ENCODE measurements at regions not wholly inside any gene's neighbourhood (a gene's known extent, or its start where the extent isn't known, plus 50 kb on each side); places are given as distances from the start of the nearest gene placed in this dataset.
"Not testable (repeated sequence)": the region's sequence is repeated elsewhere in the genome, so short reads cannot be mapped to it uniquely, and the experiment has no call there.

DNA sequence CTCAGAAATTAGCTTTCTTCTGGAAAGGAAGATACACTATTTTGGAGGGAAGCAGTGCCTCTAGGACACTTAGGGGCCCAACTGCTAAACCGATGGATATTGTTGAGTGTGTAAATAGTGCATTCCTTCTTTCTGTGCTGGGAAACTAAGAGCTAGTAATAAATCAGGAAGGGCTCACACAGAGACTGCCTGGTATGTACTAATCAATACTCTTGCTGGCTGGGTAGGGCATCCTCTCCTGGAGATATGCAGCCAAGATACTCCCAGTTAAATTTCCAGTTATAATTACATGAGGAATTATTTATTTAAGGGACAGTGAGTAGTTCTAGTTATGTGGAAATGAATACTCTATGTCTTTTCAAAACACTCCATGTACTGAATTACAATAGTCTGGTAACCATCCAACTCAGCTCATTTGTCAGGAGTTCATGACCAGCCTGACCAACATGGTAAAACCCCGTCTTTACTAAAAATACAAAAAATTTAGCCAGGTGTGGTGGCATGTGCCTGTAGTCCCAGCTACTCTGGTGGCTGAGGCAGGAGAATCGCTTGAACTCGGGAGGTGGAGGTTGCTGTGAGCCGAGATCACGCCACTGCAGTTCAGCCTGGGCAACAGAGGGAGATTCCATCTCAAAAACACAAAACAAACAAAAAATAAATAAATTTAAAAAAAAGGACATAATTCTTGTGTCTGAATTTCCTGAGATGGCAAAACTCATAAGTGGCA, 100.0 kb downstream of the OR2B2 start:
- Histone ChIP-seq H3K27ac (ENCODE audit: low read length) (peak overlapping the region; percentile 24), H3K4me3 (ENCODE audit: low read length) (no peak overlapping the region), H3K27me3 (ENCODE audit: control insufficient read depth, insufficient read depth, low read length) (no peaks in the 10 kb centered on the region), H3K4me1 (ENCODE audit: control insufficient read depth, insufficient read depth, low read length) (peaks cover 13% of the 10 kb centered on the region), H3K9me3 (replicated peaks; ENCODE audit: control insufficient read depth, low read depth, low read length) (no peaks in the 10 kb centered on the region), H3K36me3 (ENCODE audit: control insufficient read depth, insufficient read depth, low read length) (no peaks in the 10 kb centered on the region)
- no peak for DNase-seq
- 0% methylated on average over 1 of the region's 6 CpGs for WGBS (ENCODE audit: insufficient coverage)

GRCh38 chr6:27811451-27811772, 100.8 kb downstream of the OR2B2 start:
- H3K4me3 ChIP-seq (ENCODE audit: low read length), result no peak overlapping the region
- H3K4me1 ChIP-seq (ENCODE audit: control insufficient read depth, insufficient read depth, low read length), result peaks cover 21% of the 10 kb centered on the region
- peak overlapping the region; percentile 97 for H3K27ac ChIP-seq (ENCODE audit: low read length)

DNA sequence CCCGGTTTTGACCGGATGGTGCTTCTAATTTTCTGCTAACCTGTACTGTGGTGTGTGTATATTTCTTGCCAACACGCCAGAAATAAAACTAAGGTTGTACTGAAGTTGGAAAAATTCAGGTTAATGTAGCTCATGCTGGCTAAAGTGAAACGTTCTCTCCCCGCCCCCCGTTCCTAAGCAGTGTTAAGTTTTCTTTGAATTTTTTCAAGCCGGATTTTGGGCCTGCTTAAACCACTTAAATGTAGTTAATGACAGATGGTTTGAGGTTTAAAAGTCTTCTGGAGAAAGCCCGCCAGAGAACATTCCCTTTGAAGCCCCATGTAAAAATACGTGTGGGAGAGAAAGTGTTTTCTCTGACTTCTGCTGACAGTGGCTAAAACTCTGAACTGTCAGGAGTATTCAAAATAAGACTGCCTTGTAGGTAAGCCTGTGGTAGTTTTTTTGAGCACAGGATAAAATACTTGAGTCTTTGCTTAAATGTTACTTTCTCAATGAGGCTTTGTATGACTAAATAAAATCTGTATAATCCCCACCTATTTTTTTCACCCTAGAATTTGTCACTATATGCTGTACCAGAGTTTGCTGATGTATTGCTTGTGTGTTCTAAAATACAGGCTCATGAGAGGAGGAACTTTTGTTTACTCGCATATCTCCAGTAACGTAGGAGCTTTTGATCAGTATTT, 101.3 kb downstream of the OR2B2 start:
- H3K4me1 ChIP-seq (ENCODE audit: control insufficient read depth, insufficient read depth, low read length), result peaks cover 21% of the 10 kb centered on the region
- no peaks in the 10 kb centered on the region for H3K36me3 ChIP-seq (ENCODE audit: control insufficient read depth, insufficient read depth, low read length)
- 3% methylated on average over 5 of the region's 11 CpGs for WGBS (ENCODE audit: insufficient coverage)
- H3K27ac ChIP-seq (ENCODE audit: low read length), result peak overlapping the region; percentile 97
- no peak for DNase-seq
- H3K4me3 ChIP-seq (ENCODE audit: low read length), result peak overlapping the region; percentile 67
- no peaks in the 10 kb centered on the region for H3K27me3 ChIP-seq (ENCODE audit: control insufficient read depth, insufficient read depth, low read length)
- no peaks in the 10 kb centered on the region for H3K9me3 ChIP-seq (replicated peaks; ENCODE audit: control insufficient read depth, low read depth, low read length)

More at GRCh38 chr6:27811451-27811772, 100.8 kb downstream of the OR2B2 start:
- H3K9me3 ChIP-seq (replicated peaks; ENCODE audit: control insufficient read depth, low read depth, low read length), result no peaks in the 10 kb centered on the region
- no peaks in the 10 kb centered on the region for H3K27me3 ChIP-seq (ENCODE audit: control insufficient read depth, insufficient read depth, low read length)
- no peak for DNase-seq
- no peaks in the 10 kb centered on the region for H3K36me3 ChIP-seq (ENCODE audit: control insufficient read depth, insufficient read depth, low read length)

DNA sequence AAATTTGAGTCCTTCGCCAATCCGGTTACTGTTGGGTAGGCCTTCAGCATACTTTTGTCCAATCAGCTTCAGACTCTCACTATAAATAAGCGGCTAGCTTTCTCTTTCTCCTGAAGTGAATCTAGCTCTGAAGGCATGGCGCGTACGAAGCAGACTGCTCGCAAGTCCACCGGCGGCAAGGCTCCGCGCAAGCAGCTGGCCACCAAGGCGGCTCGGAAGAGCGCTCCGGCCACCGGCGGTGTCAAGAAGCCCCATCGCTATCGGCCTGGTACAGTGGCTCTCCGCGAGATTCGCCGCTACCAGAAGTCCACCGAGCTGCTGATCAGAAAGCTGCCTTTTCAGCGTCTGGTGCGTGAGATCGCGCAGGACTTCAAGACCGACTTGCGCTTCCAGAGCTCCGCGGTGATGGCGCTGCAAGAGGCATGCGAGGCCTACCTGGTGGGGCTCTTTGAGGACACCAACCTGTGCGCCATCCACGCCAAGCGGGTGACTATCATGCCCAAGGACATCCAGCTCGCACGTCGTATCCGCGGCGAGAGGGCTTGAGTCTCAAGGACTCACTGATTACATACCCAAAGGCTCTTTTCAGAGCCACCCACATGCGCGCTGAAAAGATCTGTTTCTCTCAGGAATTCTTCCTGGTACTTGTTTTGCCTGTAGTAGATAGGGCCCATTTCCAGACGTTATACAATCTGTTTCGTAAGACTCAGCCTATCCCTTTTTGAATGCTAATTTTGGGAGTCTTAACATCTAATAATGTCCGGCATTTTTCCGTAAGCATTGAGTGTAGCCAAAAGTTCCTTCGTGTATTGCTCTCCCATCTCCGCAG, 102.0 kb downstream of the OR2B2 start:
- Histone ChIP-seq H3K27me3 (ENCODE audit: control insufficient read depth, insufficient read depth, low read length) (no peaks in the 10 kb centered on the region), H3K4me3 (ENCODE audit: low read length) (peak overlapping the region; percentile 67)
- WGBS (ENCODE audit: insufficient coverage), result 0% methylated on average over 49 of the region's 51 CpGs

GRCh38 chr6:27809067-27809938, 102.9 kb downstream of the OR2B2 start:
- H3K9me3 ChIP-seq (replicated peaks; ENCODE audit: control insufficient read depth, low read depth, low read length), result no peaks in the 10 kb centered on the region
- DNase-seq, result no peak
- peak overlapping the region; percentile 67 for H3K4me3 ChIP-seq (ENCODE audit: low read length)
- H3K4me1 ChIP-seq (ENCODE audit: control insufficient read depth, insufficient read depth, low read length), result peaks cover 13% of the 10 kb centered on the region
- no CpG with 5 or more reads among the region's 7 CpGs for WGBS (ENCODE audit: insufficient coverage)
- H3K27ac ChIP-seq (ENCODE audit: low read length), result peak overlapping the region; percentile 97
- H3K36me3 ChIP-seq (ENCODE audit: control insufficient read depth, insufficient read depth, low read length), result no peaks in the 10 kb centered on the region
- H3K27me3 ChIP-seq (ENCODE audit: control insufficient read depth, insufficient read depth, low read length), result no peaks in the 10 kb centered on the region

More for the DNA sequence above, 102.0 kb downstream of the OR2B2 start:
- Histone ChIP-seq H3K36me3 (ENCODE audit: control insufficient read depth, insufficient read depth, low read length) (no peaks in the 10 kb centered on the region), H3K9me3 (replicated peaks; ENCODE audit: control insufficient read depth, low read depth, low read length) (no peaks in the 10 kb centered on the region), H3K27ac (ENCODE audit: low read length) (peak overlapping the region; percentile 97), H3K4me1 (ENCODE audit: control insufficient read depth, insufficient read depth, low read length) (peaks cover 14% of the 10 kb centered on the region)
- DNase-seq, result peak; percentile 99

DNA sequence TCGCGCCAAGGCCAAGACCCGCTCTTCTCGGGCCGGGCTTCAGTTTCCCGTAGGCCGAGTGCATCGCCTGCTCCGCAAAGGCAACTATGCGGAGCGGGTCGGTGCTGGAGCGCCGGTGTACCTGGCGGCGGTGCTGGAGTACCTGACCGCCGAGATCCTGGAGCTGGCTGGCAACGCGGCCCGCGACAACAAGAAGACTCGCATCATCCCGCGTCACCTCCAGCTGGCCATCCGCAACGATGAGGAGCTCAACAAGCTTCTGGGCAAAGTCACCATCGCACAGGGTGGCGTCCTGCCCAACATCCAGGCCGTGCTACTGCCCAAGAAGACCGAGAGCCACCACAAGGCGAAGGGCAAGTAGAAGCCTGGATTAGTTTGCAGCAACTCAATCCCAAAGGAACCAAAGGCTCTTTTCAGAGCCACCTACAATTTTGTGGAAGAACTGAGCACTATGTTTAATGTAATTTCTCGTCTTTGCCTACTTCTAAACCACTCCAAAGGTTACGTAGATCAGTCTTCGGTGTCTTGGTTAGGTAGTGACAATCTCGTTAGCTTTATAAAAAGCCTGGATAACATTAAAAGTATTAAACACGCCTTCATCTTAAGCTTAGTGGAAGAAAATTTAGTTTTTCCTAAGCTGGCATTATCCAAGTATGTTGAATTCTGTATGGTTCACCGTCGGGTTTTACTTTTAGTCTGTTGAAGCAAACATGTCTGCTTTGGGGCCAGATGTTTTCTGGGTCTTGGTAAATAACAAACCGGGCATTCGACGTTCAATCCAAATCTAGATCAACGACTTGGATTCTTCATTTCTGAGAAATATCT, 103.7 kb downstream of the OR2B2 start:
- Histone ChIP-seq H3K4me3 (ENCODE audit: low read length) (peak overlapping the region; percentile 60), H3K4me1 (ENCODE audit: control insufficient read depth, insufficient read depth, low read length) (peaks cover 13% of the 10 kb centered on the region), H3K27ac (ENCODE audit: low read length) (peak overlapping the region; percentile 97)
- DNase-seq, result peak; percentile 53
- H3K27me3 ChIP-seq (ENCODE audit: control insufficient read depth, insufficient read depth, low read length); H3K36me3 ChIP-seq (ENCODE audit: control insufficient read depth, insufficient read depth, low read length); H3K9me3 ChIP-seq (replicated peaks; ENCODE audit: control insufficient read depth, low read depth, low read length): not testable (repeated sequence)
- no CpG with 5 or more reads among the region's 43 CpGs for WGBS (ENCODE audit: insufficient coverage)

DNA sequence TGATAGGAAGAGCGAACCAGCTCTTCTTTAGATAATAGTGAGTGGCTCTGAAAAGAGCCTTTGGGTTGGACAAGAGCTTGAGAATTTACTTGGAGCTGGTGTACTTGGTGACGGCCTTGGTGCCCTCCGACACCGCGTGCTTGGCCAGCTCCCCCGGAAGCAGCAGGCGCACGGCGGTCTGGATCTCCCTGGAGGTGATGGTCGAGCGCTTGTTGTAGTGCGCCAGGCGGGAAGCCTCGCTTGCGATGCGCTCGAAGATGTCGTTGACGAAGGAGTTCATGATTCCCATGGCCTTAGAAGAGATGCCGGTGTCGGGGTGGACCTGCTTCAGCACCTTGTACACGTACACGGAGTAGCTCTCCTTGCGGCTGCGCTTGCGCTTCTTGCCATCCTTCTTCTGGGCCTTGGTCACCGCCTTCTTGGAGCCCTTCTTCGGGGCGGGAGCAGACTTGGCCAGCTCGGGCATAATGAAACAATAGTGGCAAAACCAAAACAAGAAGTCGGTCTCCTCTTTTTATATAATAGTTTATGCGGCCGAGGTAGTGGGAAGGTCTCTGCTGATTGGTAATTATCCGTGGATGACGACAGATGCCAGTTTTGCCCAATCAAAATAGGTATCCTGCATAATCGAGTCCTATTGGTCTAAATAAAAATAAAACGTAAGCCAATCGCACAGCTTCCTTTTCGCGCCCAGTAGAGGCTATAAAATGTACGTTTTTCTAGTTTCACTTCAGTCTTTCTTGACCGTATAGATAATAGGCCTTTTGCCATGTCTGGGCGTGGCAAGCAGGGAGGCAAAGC, 104.6 kb downstream of the OR2B2 start:
- H3K36me3 ChIP-seq (ENCODE audit: control insufficient read depth, insufficient read depth, low read length); H3K9me3 ChIP-seq (replicated peaks; ENCODE audit: control insufficient read depth, low read depth, low read length); H3K27me3 ChIP-seq (ENCODE audit: control insufficient read depth, insufficient read depth, low read length): not testable (repeated sequence)
- under 1% methylated on average over 32 of the region's 43 CpGs for WGBS (ENCODE audit: insufficient coverage)
- DNase-seq, result peak; percentile 98
- peaks cover 13% of the 10 kb centered on the region for H3K4me1 ChIP-seq (ENCODE audit: control insufficient read depth, insufficient read depth, low read length)
- peak overlapping the region; percentile 60 for H3K4me3 ChIP-seq (ENCODE audit: low read length)
- peak overlapping the region; percentile 97 for H3K27ac ChIP-seq (ENCODE audit: low read length)

GRCh38 chr6:27806981-27807440, 105.2 kb downstream of the OR2B2 start:
- Histone ChIP-seq H3K9me3 (replicated peaks; ENCODE audit: control insufficient read depth, low read depth, low read length) (no peaks in the 10 kb centered on the region), H3K27me3 (ENCODE audit: control insufficient read depth, insufficient read depth, low read length) (no peaks in the 10 kb centered on the region), H3K4me1 (ENCODE audit: control insufficient read depth, insufficient read depth, low read length) (peaks cover 13% of the 10 kb centered on the region), H3K4me3 (ENCODE audit: low read length) (peak overlapping the region; percentile 60), H3K36me3 (ENCODE audit: control insufficient read depth, insufficient read depth, low read length) (no peaks in the 10 kb centered on the region), H3K27ac (ENCODE audit: low read length) (peak overlapping the region; percentile 97)
- peak; percentile 77 for DNase-seq
- 0% methylated on average over 5 of the region's 19 CpGs for WGBS (ENCODE audit: insufficient coverage)

Data from muscle of leg (tissue), 3 donors.